PC-3 (cell line): ENCODE measurements at regions not wholly inside any gene's neighbourhood (a gene's known extent, or its start where the extent isn't known, plus 50 kb on each side); places are given as distances from the start of the nearest gene placed in this dataset.

Experiments used
- CTCF ChIP-seq: fragments of 300-600 bp; sonication (generic); conservative IDR thresholded peaks from 2 replicates; pipeline ENCODE4 v1.5.1; 2017; ENCODE audit warnings: antibody characterized with exemption, low read depth, mild to moderate bottlenecking, low read length
- EZH2 ChIP-seq: fragments of 300-600 bp; sonication (generic); IDR thresholded peaks from one replicate; pipeline ENCODE4 v1.6.1; 2017; ENCODE audit warnings: antibody characterized with exemption, mild to moderate bottlenecking, low read length; ENCODE audit not compliant: unreplicated experiment

GRCh38 chr18:44171301-44171700 lies 509.4 kb upstream of the SETBP1 start:
- TF ChIP-seq CTCF (no peak), EZH2 (no peak)
